DND-41 (cell line): ENCODE measurements at regions not wholly inside any gene's neighbourhood (a gene's known extent, or its start where the extent isn't known, plus 50 kb on each side); places are given as distances from the start of the nearest gene placed in this dataset.

Source experiments
- ATAC-seq: fragments of 200-7000 bp; cut with Tn5 transposase; 3 replicates; pipeline ENCODE4 v1.9.1; 2021; ENCODE audit warnings: low read depth; ENCODE audit not compliant: insufficient read depth
- DNase-seq: peaks from one replicate; pipeline ENCODE4 v3.0.0-alpha.2; 2020
- H2AFZ ChIP-seq: 2 replicates; pipeline ENCODE4 v1.6.0; 2012; ENCODE audit warnings: low read depth, low read length
- H3K27ac ChIP-seq: 2 replicates; pipeline ENCODE4 v1.5.1; 2012; ENCODE audit warnings: low read length, inconsistent platforms
- H3K27me3 ChIP-seq: fragments of 200-600 bp; sonication (generic); 2 replicates; pipeline ENCODE4 v1.6.0; 2012; ENCODE audit warnings: low read length, mild to moderate bottlenecking, inconsistent platforms; ENCODE audit not compliant: insufficient read depth, poor library complexity
- H3K36me3 ChIP-seq: 2 replicates; pipeline ENCODE4 v1.5.1; 2012; ENCODE audit warnings: low read length, inconsistent platforms; ENCODE audit not compliant: insufficient read depth
- H3K4me1 ChIP-seq: 2 replicates; pipeline ENCODE4 v1.5.1; 2012; ENCODE audit warnings: mild to moderate bottlenecking, low read length; ENCODE audit not compliant: insufficient read depth
- H3K4me2 ChIP-seq: 2 replicates; pipeline ENCODE4 v1.6.0; 2012; ENCODE audit warnings: mild to moderate bottlenecking, moderate library complexity, low read length, inconsistent platforms; ENCODE audit not compliant: insufficient read depth
- H3K4me3 ChIP-seq, 2 experiments: fragments of 200-600 bp in 1 of 2; shearing (Covaris generic) in 1 of 2; 2 replicates each; pipeline ENCODE4 v1.5.1; 2012 to 2016; ENCODE audit warnings: inconsistent platforms in 2 of 2, low read length in 2 of 2, mild to moderate bottlenecking in 2 of 2, low read depth in 1 of 2, moderate library complexity in 1 of 2
- H3K79me2 ChIP-seq: 2 replicates; pipeline ENCODE4 v1.6.0; 2012; ENCODE audit warnings: low read length, inconsistent platforms; ENCODE audit not compliant: insufficient read depth
- H3K9ac ChIP-seq: 2 replicates; pipeline ENCODE4 v1.6.0; 2012; ENCODE audit warnings: low read depth, mild to moderate bottlenecking, inconsistent platforms, low read length, moderate library complexity
- H3K9me3 ChIP-seq: 2 replicates; pipeline ENCODE4 v1.5.1; 2012; ENCODE audit warnings: low read length, moderate library complexity, mild to moderate bottlenecking, inconsistent platforms; ENCODE audit not compliant: insufficient read depth, severe bottlenecking
- H4K20me1 ChIP-seq: 2 replicates; pipeline ENCODE4 v1.6.0; 2012; ENCODE audit warnings: low read length; ENCODE audit not compliant: insufficient read depth
- CTCF ChIP-seq: IDR thresholded peaks from 2 replicates; pipeline ENCODE4 v1.5.1; 2012; ENCODE audit warnings: borderline replicate concordance, low read length, moderate library complexity, mild to moderate bottlenecking; ENCODE audit not compliant: poor library complexity, severe bottlenecking; ENCODE audit errors: extremely low read depth
- EZH2 ChIP-seq: IDR thresholded peaks from 3 replicates; pipeline ENCODE4 v1.6.1; 2012; ENCODE audit warnings: borderline replicate concordance, low read depth, mild to moderate bottlenecking, moderate library complexity, low read length, inconsistent platforms; ENCODE audit not compliant: severe bottlenecking

- no peak overlapping the region for H3K9ac ChIP-seq
- H3K79me2 ChIP-seq, result no peaks in the 10 kb centered on the region
- ATAC-seq, result no peak
- no peak overlapping the region for H3K4me3 ChIP-seq
- no peak overlapping the region for H3K27ac ChIP-seq
- no peak for DNase-seq
- no peaks in the 10 kb centered on the region for H3K4me1 ChIP-seq
- H4K20me1 ChIP-seq, result no peaks in the 10 kb centered on the region
- H3K4me2 ChIP-seq, result no peak overlapping the region
- H3K27me3 ChIP-seq, result no peaks in the 10 kb centered on the region
- H2AFZ ChIP-seq, result no peak overlapping the region
- no peaks in the 10 kb centered on the region for H3K9me3 ChIP-seq
- no peak for TF ChIP-seq CTCF
- H3K36me3 ChIP-seq, result no peaks in the 10 kb centered on the region
Measured at GRCh38 chr3:181999314-181999713, 287.6 kb downstream of the SOX2 start.

- H3K9me3 ChIP-seq, result no peaks in the 10 kb centered on the region
- H3K27me3 ChIP-seq, result no peaks in the 10 kb centered on the region
- H2AFZ ChIP-seq, result no peak overlapping the region
- TF ChIP-seq EZH2, result no peak
- TF ChIP-seq CTCF, result no peak
- H3K36me3 ChIP-seq, result no peaks in the 10 kb centered on the region
- no peaks in the 10 kb centered on the region for H3K79me2 ChIP-seq
- DNase-seq (no peak), ATAC-seq (no peak)
- no peak overlapping the region for H3K9ac ChIP-seq
- no peak overlapping the region for H3K27ac ChIP-seq
- H3K4me3 ChIP-seq, result no peak overlapping the region
- no peaks in the 10 kb centered on the region for H3K4me1 ChIP-seq
- H4K20me1 ChIP-seq, result no peaks in the 10 kb centered on the region
- no peak overlapping the region for H3K4me2 ChIP-seq
Measured at GRCh38 chr3:182000447-182000846, 288.7 kb downstream of the SOX2 start.

- TF ChIP-seq EZH2 (no peak), CTCF (no peak)
- DNase-seq (no peak), ATAC-seq (no peak)
- no peaks in the 10 kb centered on the region for H3K4me1 ChIP-seq
- H3K79me2 ChIP-seq, result no peaks in the 10 kb centered on the region
- H3K4me2 ChIP-seq, result no peak overlapping the region
- no peak overlapping the region for H3K9ac ChIP-seq
- H2AFZ ChIP-seq, result no peak overlapping the region
- H3K36me3 ChIP-seq, result no peaks in the 10 kb centered on the region
- no peak overlapping the region for H3K4me3 ChIP-seq
- H3K27me3 ChIP-seq, result no peaks in the 10 kb centered on the region
- no peaks in the 10 kb centered on the region for H3K9me3 ChIP-seq
- no peaks in the 10 kb centered on the region for H4K20me1 ChIP-seq
- H3K27ac ChIP-seq, result no peak overlapping the region
Measured at GRCh38 chr3:182005219-182005618, 293.5 kb downstream of the SOX2 start.

GRCh38 chr3:182005701-182006100 is 294.0 kb downstream of the SOX2 start:
- ATAC-seq (no peak), DNase-seq (no peak)
- H3K79me2 ChIP-seq, result no peaks in the 10 kb centered on the region

More at GRCh38 chr3:182005701-182006100, 294.0 kb downstream of the SOX2 start:
- no peak for TF ChIP-seq EZH2
- TF ChIP-seq CTCF, result no peak
- no peak overlapping the region for H3K27ac ChIP-seq
- no peak overlapping the region for H2AFZ ChIP-seq
- no peaks in the 10 kb centered on the region for H3K4me1 ChIP-seq
- no peak overlapping the region for H3K4me2 ChIP-seq
- no peak overlapping the region for H3K4me3 ChIP-seq
- no peaks in the 10 kb centered on the region for H3K27me3 ChIP-seq
- H3K36me3 ChIP-seq, result no peaks in the 10 kb centered on the region
- no peaks in the 10 kb centered on the region for H4K20me1 ChIP-seq
- H3K9me3 ChIP-seq, result no peaks in the 10 kb centered on the region
- H3K9ac ChIP-seq, result no peak overlapping the region
